ENCODE measurements at regions not wholly inside any gene's neighbourhood (a gene's known extent, or its start where the extent isn't known, plus 50 kb on each side); places are given as distances from the start of the nearest gene placed in this dataset.

DNA sequence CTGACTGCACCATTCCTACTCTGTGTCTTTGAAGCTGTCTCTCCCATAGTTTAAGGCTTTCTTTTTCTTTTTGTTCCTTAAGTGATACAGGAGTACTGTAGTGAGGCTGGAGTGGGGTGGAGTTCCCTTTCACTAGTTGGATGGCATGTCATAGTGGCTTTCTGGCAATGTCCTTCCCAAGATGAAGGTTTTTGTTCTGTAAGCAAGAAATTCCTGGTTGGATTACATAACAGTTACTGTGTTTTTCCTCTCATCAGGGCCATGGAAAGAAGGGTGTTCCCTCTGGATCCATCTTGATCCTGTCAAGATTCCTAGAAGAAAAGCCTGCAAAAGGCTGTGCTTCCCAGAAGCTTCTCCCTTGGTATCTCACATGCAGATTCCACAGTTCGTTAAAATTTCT lies 84.2 kb downstream of the ACKR3 start:
- intact Hi-C loops (cut with DNase I), result no loop called here
- Histone ChIP-seq H3K27me3 (no peaks in the 10 kb centered on the region), H3K27ac (no peak overlapping the region), H3K9me3 (no peaks in the 10 kb centered on the region), H3K36me3 (replicated peaks in 1 of 2; ENCODE audit: insufficient read depth in 1 of 2, low read depth in 2 of 2) (no peaks in the 10 kb centered on the region), H3K4me3 (no peak overlapping the region), H3K4me1 (no peaks in the 10 kb centered on the region)
- 68 to 76% methylated on average over 1 of the region's 1 CpG for WGBS, 2 donors
- ATAC-seq (no peak), DNase-seq (no peak)
- TF ChIP-seq, protein P1, sequence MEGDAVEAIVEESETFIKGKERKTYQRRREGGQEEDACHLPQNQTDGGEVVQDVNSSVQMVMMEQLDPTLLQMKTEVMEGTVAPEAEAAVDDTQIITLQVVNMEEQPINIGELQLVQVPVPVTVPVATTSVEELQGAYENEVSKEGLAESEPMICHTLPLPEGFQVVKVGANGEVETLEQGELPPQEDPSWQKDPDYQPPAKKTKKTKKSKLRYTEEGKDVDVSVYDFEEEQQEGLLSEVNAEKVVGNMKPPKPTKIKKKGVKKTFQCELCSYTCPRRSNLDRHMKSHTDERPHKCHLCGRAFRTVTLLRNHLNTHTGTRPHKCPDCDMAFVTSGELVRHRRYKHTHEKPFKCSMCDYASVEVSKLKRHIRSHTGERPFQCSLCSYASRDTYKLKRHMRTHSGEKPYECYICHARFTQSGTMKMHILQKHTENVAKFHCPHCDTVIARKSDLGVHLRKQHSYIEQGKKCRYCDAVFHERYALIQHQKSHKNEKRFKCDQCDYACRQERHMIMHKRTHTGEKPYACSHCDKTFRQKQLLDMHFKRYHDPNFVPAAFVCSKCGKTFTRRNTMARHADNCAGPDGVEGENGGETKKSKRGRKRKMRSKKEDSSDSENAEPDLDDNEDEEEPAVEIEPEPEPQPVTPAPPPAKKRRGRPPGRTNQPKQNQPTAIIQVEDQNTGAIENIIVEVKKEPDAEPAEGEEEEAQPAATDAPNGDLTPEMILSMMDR (IDR thresholded peaks at IDR 0.05), result no peak
- no peak for TF ChIP-seq POLR2A (IDR thresholded peaks at IDR 0.05)

- H3K9me3 ChIP-seq, result no peaks in the 10 kb centered on the region
- H3K27me3 ChIP-seq, result no peaks in the 10 kb centered on the region
- no peak for ATAC-seq
- intact Hi-C loops (cut with DNase I), result no loop called here
- TF ChIP-seq, protein P1 (IDR thresholded peaks at IDR 0.05), result no peak
- no peak for TF ChIP-seq POLR2A (IDR thresholded peaks at IDR 0.05)
- no peaks in the 10 kb centered on the region for H3K36me3 ChIP-seq (replicated peaks in 1 of 2; ENCODE audit: insufficient read depth in 1 of 2, low read depth in 2 of 2)
- no peak overlapping the region for H3K4me3 ChIP-seq
- no peaks in the 10 kb centered on the region for H3K4me1 ChIP-seq
- no peak overlapping the region for H3K27ac ChIP-seq
- no peak for DNase-seq
- WGBS, 2 donors, result 75 to 92% methylated on average over 4 to 6 of the region's 6 CpGs
These were observed 84.9 kb downstream of the ACKR3 start for GRCh38 chr2:236654496-236654895.

DNA sequence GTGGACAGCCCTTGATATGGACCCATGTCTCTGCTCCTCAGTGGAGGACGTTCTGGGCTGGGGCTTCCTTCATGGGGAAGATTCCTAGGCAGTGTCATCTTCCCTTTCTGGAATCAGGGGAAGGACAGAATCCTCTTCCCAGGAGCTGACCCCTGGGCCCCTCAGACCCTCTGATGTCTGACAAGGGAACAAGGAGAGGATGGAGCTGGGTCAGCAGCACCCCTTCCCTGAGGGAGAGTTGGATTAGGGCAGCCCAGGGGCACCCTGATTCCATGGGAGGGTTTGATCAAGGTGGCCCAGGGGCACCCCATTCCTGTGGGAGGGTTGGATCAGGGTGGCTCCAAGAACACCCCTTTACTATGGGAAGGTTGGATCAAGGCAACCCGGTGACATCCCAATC lies 86.5 kb downstream of the ACKR3 start:
- Histone ChIP-seq H3K36me3 (replicated peaks in 1 of 2; ENCODE audit: insufficient read depth in 1 of 2, low read depth in 2 of 2) (no peaks in the 10 kb centered on the region), H3K27me3 (no peaks in the 10 kb centered on the region), H3K4me1 (no peaks in the 10 kb centered on the region), H3K9me3 (no peaks in the 10 kb centered on the region), H3K4me3 (no peak overlapping the region), H3K27ac (no peak overlapping the region)
- ATAC-seq (no peak), DNase-seq (no peak)
- intact Hi-C loops (cut with DNase I), result no loop called here
- WGBS, 2 donors, result 79 to 80% methylated on average over 1 to 2 of the region's 2 CpGs
- TF ChIP-seq, protein P1 (IDR thresholded peaks at IDR 0.05), result no peak
- TF ChIP-seq POLR2A (IDR thresholded peaks at IDR 0.05), result no peak

- 90 to 100% methylated on average over 2 of the region's 2 CpGs for WGBS, 2 donors
- TF ChIP-seq POLR2A (IDR thresholded peaks at IDR 0.05), result no peak
- TF ChIP-seq, protein P1 (IDR thresholded peaks at IDR 0.05), result no peak
- H3K36me3 ChIP-seq (replicated peaks in 1 of 2; ENCODE audit: insufficient read depth in 1 of 2, low read depth in 2 of 2), result no peaks in the 10 kb centered on the region
- H3K4me3 ChIP-seq, result no peak overlapping the region
- intact Hi-C loops (cut with DNase I), result no loop called here
- H3K9me3 ChIP-seq, result no peaks in the 10 kb centered on the region
- DNase-seq (no peak), ATAC-seq (no peak)
- H3K27ac ChIP-seq, result no peak overlapping the region
- no peaks in the 10 kb centered on the region for H3K27me3 ChIP-seq
- H3K4me1 ChIP-seq, result no peaks in the 10 kb centered on the region
These were observed 87.1 kb downstream of the ACKR3 start for GRCh38 chr2:236656721-236657120.

- Histone ChIP-seq H3K9me3 (no peaks in the 10 kb centered on the region), H3K4me1 (no peaks in the 10 kb centered on the region), H3K27ac (no peak overlapping the region), H3K4me3 (no peak overlapping the region), H3K27me3 (no peaks in the 10 kb centered on the region), H3K36me3 (replicated peaks in 1 of 2; ENCODE audit: insufficient read depth in 1 of 2, low read depth in 2 of 2) (no peaks in the 10 kb centered on the region)
- no peak for DNase-seq
- no peak for TF ChIP-seq POLR2A (IDR thresholded peaks at IDR 0.05)
- TF ChIP-seq, protein P1 (IDR thresholded peaks at IDR 0.05), result no peak
- WGBS, 2 donors, result 89 to 96% methylated on average over 5 of the region's 5 CpGs
- no peak for ATAC-seq
- intact Hi-C loops (cut with DNase I), result no loop called here
These were observed 87.6 kb downstream of the ACKR3 start for GRCh38 chr2:236657215-236657614.

Measured in body of pancreas (tissue), 4 donors.